T-helper 1 cell treated with Interleukin-12 subunit alpha and Interleukin-12 subunit beta and Interleukin-4 antibody, amounts not matched to agents 30 μg/mL and 1 μg/mL, for 36 hours (primary cell): ENCODE measurements at regions not wholly inside any gene's neighbourhood (a gene's known extent, or its start where the extent isn't known, plus 50 kb on each side); places are given as distances from the start of the nearest gene placed in this dataset.
"Not testable (repeated sequence)": the region's sequence is repeated elsewhere in the genome, so short reads cannot be mapped to it uniquely, and the experiment has no call there.

ENCODE experiments used
- H3K27ac Mint-ChIP-seq: one replicate; pipeline ENCODE4 v1.8.0; 2021; ENCODE audit warnings: mild to moderate bottlenecking, mixed read lengths
- H3K27me3 Mint-ChIP-seq: one replicate; pipeline ENCODE4 v1.8.0; 2021; ENCODE audit warnings: low read depth, mixed read lengths
- H3K36me3 Mint-ChIP-seq: one replicate; pipeline ENCODE4 v1.8.0; 2021; ENCODE audit warnings: low read depth, mixed read lengths
- H3K4me1 Mint-ChIP-seq: one replicate; pipeline ENCODE4 v1.8.0; 2021; ENCODE audit warnings: low read depth, mixed read lengths
- H3K4me3 Mint-ChIP-seq: one replicate; pipeline ENCODE4 v1.8.0; 2021; ENCODE audit warnings: mild to moderate bottlenecking, moderate library complexity, mixed read lengths
- H3K9me3 Mint-ChIP-seq: one replicate; pipeline ENCODE4 v1.8.0; 2021; ENCODE audit warnings: mixed read lengths

DNA sequence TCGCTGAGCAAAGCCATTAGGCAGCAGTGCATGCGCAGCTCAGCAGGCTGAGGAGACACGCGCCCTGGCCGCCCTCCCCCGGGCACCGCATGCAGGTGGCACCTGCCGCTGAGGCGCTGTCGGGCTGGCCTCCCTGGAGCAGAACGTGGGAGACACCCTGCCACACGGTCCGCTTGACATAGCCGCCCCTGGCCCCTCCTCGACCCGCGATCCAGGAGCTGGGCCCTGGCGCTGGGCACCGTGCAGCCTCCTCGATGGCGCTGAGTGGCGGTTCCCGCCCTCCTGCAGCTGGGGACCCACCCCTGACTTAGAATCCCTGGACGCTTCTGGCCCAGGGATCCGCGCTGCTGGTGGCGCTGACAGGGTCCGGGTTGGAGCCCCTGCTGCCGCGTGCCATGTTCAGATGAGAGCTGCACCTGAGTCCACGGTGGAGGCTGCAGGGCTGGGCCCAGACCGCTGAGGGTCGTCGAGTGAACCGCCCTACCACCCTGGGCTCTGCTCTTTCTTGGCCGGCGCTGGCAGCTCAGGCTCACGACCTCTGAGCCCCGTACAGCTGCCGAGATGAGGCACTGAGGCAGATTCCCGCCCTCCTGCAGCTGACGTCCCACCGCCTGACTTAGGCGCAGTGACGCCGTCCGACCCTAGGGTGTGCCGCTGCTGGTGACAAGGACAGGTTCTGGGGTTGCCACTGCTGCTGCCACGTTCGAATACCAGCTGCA, 116.8 kb downstream of the OR13A1 start:
- Mint-ChIP-seq H3K4me3 (no peak overlapping the region), H3K27ac (no peak overlapping the region), H3K9me3 (no peaks in the 10 kb centered on the region), H3K4me1 (no peaks in the 10 kb centered on the region), H3K36me3 (no peaks in the 10 kb centered on the region), H3K27me3 (no peaks in the 10 kb centered on the region)

- Mint-ChIP-seq H3K27ac (no peak overlapping the region), H3K36me3 (no peaks in the 10 kb centered on the region), H3K4me1 (no peaks in the 10 kb centered on the region), H3K4me3 (no peak overlapping the region), H3K27me3 (no peaks in the 10 kb centered on the region), H3K9me3 (no peaks in the 10 kb centered on the region)
Observed at GRCh38 chr10:45199205-45199740, 116.1 kb downstream of the OR13A1 start.

GRCh38 chr10:45201271-45201670, 114.1 kb downstream of the OR13A1 start:
- Mint-ChIP-seq H3K36me3 (no peaks in the 10 kb centered on the region), H3K27ac (no peak overlapping the region), H3K4me3 (no peak overlapping the region), H3K4me1 (no peaks in the 10 kb centered on the region), H3K9me3 (no peaks in the 10 kb centered on the region), H3K27me3 (no peaks in the 10 kb centered on the region)

- H3K27me3 Mint-ChIP-seq, result no peaks in the 10 kb centered on the region
- no peaks in the 10 kb centered on the region for H3K9me3 Mint-ChIP-seq
- no peak overlapping the region for H3K4me3 Mint-ChIP-seq
- H3K36me3 Mint-ChIP-seq, result no peaks in the 10 kb centered on the region
- no peak overlapping the region for H3K27ac Mint-ChIP-seq
- H3K4me1 Mint-ChIP-seq, result no peaks in the 10 kb centered on the region
Observed at GRCh38 chr10:45202242-45202641, 113.2 kb downstream of the OR13A1 start.

DNA sequence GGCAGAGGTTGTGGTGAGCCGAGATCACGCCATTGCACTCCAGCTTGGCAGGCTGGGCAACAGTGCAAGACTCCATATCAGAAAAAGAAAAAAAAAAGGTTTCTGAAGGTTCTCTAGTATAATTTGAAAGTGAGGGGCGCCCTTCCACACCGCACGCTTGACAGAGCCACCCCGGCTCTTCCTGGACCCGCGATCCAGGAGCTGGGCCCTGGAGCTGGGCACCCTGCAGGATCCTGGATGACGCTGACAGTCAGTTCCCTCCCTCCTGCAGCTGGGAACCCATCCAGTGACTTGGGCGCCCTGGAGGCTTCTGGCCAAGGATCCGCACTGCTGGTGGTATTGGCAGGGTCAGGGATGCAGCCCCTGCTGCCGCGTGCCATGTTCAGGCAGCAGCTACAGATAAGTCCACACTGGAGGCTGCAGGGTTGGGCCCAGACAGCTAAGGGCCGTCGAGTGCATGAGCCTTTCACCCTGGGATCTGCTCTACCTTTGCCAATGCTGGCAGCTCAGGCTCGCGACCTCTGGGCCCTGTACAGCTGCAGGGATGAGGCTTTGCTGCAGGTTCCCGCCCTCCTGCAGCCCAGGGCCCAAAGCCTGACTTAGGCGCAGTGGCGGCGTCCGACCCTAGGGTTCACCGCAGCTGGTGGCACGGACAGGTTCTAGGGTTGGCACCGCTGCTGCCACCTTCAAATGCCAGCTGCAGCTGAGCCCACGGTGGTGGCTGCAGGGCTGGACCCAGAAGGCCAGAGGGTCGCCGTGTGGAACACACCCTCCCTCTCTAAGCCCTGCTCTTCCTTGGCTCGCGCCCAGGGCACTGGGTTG, 110.2 kb downstream of the OR13A1 start:
- Mint-ChIP-seq H3K36me3 (no peaks in the 10 kb centered on the region), H3K27me3 (no peaks in the 10 kb centered on the region), H3K27ac (no peak overlapping the region), H3K4me3 (no peak overlapping the region), H3K9me3 (no peaks in the 10 kb centered on the region), H3K4me1 (no peaks in the 10 kb centered on the region)

- no peaks in the 10 kb centered on the region for H3K4me1 Mint-ChIP-seq
- H3K9me3 Mint-ChIP-seq, result no peaks in the 10 kb centered on the region
- H3K4me3 Mint-ChIP-seq, result no peak overlapping the region
- peaks cover 8% of the 10 kb centered on the region for H3K27me3 Mint-ChIP-seq
- H3K27ac Mint-ChIP-seq, result no peak overlapping the region
- no peaks in the 10 kb centered on the region for H3K36me3 Mint-ChIP-seq
Observed at GRCh38 chr10:45209888-45210287, 105.5 kb downstream of the OR13A1 start.

- no peaks in the 10 kb centered on the region for H3K4me1 Mint-ChIP-seq
- H3K36me3 Mint-ChIP-seq, result no peaks in the 10 kb centered on the region
- H3K4me3 Mint-ChIP-seq, result no peak overlapping the region
- no peak overlapping the region for H3K27ac Mint-ChIP-seq
- peaks cover 8% of the 10 kb centered on the region for H3K27me3 Mint-ChIP-seq
- H3K9me3 Mint-ChIP-seq, result no peaks in the 10 kb centered on the region
Observed at GRCh38 chr10:45211576-45211975, 103.8 kb downstream of the OR13A1 start.

- no peak overlapping the region for H3K4me3 Mint-ChIP-seq
- no peak overlapping the region for H3K27ac Mint-ChIP-seq
- no peaks in the 10 kb centered on the region for H3K36me3 Mint-ChIP-seq
- peaks cover 3% of the 10 kb centered on the region for H3K27me3 Mint-ChIP-seq
- H3K4me1 Mint-ChIP-seq, result no peaks in the 10 kb centered on the region
- no peaks in the 10 kb centered on the region for H3K9me3 Mint-ChIP-seq
Observed at GRCh38 chr10:45219416-45219815, 96.0 kb downstream of the OR13A1 start.

DNA sequence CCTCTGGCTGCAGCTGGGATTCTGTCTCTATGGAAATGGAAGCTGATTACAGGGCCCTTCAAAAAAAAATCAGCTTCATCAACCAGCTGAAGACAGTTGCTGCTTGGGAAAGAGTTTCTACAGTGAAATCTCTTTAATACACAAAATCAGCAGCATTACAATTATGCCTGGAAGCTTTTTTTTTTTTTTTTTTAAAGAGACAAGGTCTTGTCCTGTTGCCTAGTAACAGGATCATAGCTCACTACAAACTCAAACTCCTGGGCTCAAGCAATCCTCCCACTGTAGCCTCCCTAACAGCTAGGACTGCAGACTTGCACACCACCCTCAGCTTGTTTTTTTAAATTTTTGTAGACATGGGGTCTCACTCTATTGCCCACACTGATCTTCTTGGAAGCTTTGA, 94.5 kb downstream of the OR13A1 start:
- peaks cover 7% of the 10 kb centered on the region for H3K27me3 Mint-ChIP-seq
- no peak overlapping the region for H3K27ac Mint-ChIP-seq
- H3K36me3 Mint-ChIP-seq, result no peaks in the 10 kb centered on the region
- no peak overlapping the region for H3K4me3 Mint-ChIP-seq
- H3K9me3 Mint-ChIP-seq, result no peaks in the 10 kb centered on the region
- no peaks in the 10 kb centered on the region for H3K4me1 Mint-ChIP-seq

DNA sequence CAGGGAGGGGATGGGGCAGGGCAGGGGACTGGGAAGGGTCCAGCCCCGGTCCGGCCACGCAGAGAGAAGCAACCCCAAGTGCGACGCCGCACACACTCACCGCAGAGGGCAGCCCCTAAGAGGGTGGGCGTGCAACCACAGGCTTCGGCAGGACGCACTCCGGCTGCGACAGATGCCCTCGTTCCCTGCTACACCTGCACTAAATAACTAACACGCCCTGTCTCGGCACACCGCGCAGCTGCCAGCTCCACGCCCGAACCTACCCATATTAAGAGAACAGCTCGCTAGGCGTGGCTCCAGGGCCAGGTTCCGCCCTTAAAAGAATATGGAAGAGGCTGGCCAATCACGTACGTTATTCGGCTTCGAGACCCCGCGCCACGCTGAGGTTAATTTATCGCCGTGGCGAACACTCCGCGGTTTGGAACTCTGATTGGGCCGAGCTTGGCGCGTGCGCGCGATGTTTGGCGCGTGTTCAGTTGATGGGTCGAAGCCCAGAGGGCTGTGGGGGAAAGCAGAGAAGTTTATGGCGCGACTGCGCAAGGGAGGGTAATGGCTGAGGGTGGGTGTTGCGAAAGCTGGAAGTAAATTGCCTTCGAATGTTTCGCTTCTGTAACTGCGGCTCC, 91.1 kb downstream of the OR13A1 start:
- peaks cover 6% of the 10 kb centered on the region for H3K9me3 Mint-ChIP-seq
- no peaks in the 10 kb centered on the region for H3K4me1 Mint-ChIP-seq
- no peak overlapping the region for H3K27ac Mint-ChIP-seq
- no peak overlapping the region for H3K4me3 Mint-ChIP-seq
- no peaks in the 10 kb centered on the region for H3K36me3 Mint-ChIP-seq
- peaks cover 23% of the 10 kb centered on the region for H3K27me3 Mint-ChIP-seq

DNA sequence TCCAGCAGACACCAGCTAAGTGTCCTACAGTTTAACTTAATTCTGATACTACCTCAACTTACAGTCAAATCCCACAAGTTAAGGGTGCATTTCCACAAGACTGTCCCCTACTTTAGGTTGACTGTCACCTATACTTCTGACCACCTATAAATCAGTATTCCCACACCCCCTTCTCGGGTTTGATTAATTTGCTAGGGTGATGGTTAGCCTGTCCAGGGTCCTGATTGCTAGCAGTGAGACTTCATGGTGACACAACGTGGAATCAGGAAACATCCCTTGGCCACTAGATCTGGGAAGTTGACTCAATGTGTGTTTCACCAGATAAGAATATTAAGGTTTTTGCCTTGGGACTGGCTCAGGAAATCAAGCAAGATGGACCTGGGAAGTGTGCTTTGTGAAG, 88.4 kb downstream of the OR13A1 start:
- Mint-ChIP-seq H3K36me3 (no peaks in the 10 kb centered on the region), H3K4me3 (no peak overlapping the region), H3K9me3 (peaks cover 19% of the 10 kb centered on the region), H3K27me3 (peaks cover 20% of the 10 kb centered on the region), H3K27ac (no peak overlapping the region), H3K4me1 (no peaks in the 10 kb centered on the region)

DNA sequence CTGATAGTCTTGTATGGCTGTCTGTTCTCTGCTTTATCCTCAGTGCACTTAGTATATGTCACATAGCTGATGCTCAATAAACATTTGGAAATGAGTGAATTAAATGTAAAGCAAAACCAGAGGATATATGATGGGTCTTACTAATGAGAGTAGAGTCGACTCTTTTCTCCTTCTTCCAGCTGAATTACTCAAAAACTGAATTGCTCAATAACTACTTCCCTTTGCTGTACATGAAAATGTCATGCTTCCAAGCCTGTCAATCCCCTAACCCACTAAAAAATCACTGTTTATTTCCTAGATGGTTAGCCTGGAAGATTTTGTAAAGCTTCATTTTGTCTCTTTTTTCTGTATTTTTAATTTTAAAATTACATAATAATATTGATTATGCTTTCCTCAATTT, 88.0 kb downstream of the OR13A1 start:
- no peaks in the 10 kb centered on the region for H3K4me1 Mint-ChIP-seq
- H3K27me3 Mint-ChIP-seq, result peaks cover 22% of the 10 kb centered on the region
- no peaks in the 10 kb centered on the region for H3K36me3 Mint-ChIP-seq
- H3K27ac Mint-ChIP-seq, result no peak overlapping the region
- peaks cover 19% of the 10 kb centered on the region for H3K9me3 Mint-ChIP-seq
- no peak overlapping the region for H3K4me3 Mint-ChIP-seq

DNA sequence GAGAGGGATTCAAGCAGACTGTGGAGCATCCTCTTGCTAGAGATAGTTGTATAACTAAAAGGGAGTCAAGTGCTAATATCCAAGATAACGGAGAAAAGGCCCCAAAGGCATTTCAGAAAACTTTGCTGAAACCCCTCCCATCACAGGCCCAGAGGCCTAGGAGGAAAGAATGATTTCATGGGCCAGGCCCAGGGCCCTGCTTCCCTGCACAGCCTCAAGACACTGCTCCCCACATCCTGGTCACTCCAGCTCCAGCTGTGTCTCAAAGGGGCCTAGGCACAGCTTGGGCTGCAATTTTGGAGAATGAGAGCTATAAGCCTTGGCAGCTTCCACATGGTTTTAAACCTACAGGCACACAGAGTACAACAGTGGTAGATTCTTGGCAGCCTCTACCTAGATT, 85.6 kb downstream of the OR13A1 start:
- Mint-ChIP-seq H3K27me3 (peaks cover 29% of the 10 kb centered on the region), H3K27ac (no peak overlapping the region), H3K4me3 (no peak overlapping the region), H3K4me1 (no peaks in the 10 kb centered on the region), H3K36me3 (no peaks in the 10 kb centered on the region), H3K9me3 (peaks cover 19% of the 10 kb centered on the region)

DNA sequence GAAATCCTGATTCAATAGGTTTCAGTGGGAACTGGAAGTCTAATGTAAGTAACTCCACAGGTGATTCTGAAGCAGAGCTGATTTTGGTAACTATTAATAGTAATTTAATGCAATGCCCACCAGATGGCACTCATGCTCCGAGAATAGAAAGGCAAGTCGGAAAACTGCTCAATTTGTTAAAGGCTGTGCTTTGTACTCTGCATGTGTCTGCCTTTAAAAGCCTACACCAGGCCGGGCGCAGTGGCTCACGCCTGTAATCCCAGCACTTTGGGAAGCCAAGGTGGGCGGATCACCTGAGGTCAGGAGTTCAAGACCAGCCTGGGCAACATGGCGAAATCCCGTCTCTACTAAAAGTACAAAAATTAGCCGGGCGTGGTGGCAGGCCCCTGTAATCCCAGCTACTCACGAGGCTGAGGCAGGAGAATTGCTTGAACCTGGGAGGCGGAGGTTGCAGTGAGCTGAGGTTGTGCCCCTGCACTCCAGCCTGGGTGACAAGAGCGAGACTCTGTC, 80.1 kb downstream of the OR13A1 start:
- not testable (repeated sequence) for H3K4me3 Mint-ChIP-seq, H3K27me3 Mint-ChIP-seq, H3K9me3 Mint-ChIP-seq, H3K36me3 Mint-ChIP-seq, H3K27ac Mint-ChIP-seq
- peaks cover 11% of the 10 kb centered on the region for H3K4me1 Mint-ChIP-seq
